Muscle layer of colon (tissue), 2 donors: ENCODE measurements at regions not wholly inside any gene's neighbourhood (a gene's known extent, or its start where the extent isn't known, plus 50 kb on each side); places are given as distances from the start of the nearest gene placed in this dataset.

Experiments
- H3K27ac ChIP-seq: one replicate; pipeline ENCODE4 v1.7.0; 2013; ENCODE audit warnings: low read depth, mild to moderate bottlenecking, low read length, moderate library complexity
- H3K27me3 ChIP-seq, 2 donors: one replicate each; pipeline ENCODE4 v1.7.0; 2013; ENCODE audit warnings: low read length in 2 of 2, mild to moderate bottlenecking in 2 of 2; ENCODE audit not compliant: insufficient read depth in 2 of 2, control insufficient read depth in 1 of 2
- H3K36me3 ChIP-seq: one replicate; pipeline ENCODE4 v1.7.0; 2013; ENCODE audit warnings: mild to moderate bottlenecking, low read length; ENCODE audit not compliant: insufficient read depth
- H3K4me1 ChIP-seq: one replicate; pipeline ENCODE4 v1.7.0; 2013; ENCODE audit warnings: mild to moderate bottlenecking, low read length; ENCODE audit not compliant: insufficient read depth
- H3K4me3 ChIP-seq, 2 donors: one replicate each; pipeline ENCODE4 v1.7.0; 2013; ENCODE audit warnings: low read length in 2 of 2, low read depth in 1 of 2, mild to moderate bottlenecking in 1 of 2, moderate library complexity in 1 of 2
- H3K9ac ChIP-seq: one replicate; pipeline ENCODE4 v1.7.0; 2013; ENCODE audit warnings: low read length
- H3K9me3 ChIP-seq: one replicate; pipeline ENCODE4 v1.7.0; 2013; ENCODE audit warnings: mild to moderate bottlenecking, low read length
- donor health status: abdominal sarcoma.
- donor health status: Adenocarcinoma of cecum.

DNA sequence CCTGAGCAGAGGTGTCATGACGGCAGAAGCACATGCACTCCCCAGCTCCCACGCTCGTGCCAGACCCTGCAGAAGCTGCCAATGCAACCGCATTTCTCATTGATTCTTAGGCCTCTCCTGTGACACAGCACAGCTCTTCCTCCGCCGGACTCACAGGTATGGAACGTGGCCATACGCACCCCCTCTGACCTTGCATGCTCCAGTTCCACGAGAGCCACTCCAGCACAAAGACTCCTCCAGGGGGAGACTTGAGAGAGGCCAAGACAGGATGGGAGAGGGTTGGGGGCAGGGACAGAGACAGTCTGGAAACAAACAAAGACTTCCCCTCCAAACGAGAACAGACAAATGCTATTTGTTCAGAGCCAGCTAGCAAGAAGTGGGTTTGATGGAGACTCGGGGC is 124.3 kb upstream of the PPP2R2D start:
- H3K36me3 ChIP-seq: no peaks in the 10 kb centered on the region
- H3K4me3 ChIP-seq: no peak overlapping the region
- no peak overlapping the region for H3K27ac ChIP-seq
- no peaks in the 10 kb centered on the region for H3K27me3 ChIP-seq
- H3K9me3 ChIP-seq: peaks cover 6% of the 10 kb centered on the region
- H3K9ac ChIP-seq: no peak overlapping the region
- H3K4me1 ChIP-seq: no peaks in the 10 kb centered on the region

DNA sequence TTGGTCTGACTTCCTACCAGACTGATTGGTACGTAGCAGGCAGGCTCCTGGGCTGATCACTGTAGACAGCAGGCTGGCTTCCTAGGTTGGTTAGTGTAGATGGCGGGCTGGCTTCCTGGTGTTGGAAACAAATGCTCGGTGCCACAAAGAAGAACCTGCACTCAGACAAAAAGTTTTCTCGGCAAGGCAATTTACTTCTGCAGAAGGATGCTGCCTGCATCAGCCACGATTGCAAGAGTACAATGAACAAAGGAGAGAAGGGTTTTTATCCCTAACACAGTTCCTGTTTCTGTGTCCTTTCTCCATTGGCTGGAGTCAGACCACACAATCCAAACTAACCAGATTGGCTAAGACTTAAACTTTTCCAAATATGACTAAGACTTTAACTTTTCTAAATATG is 123.6 kb upstream of the PPP2R2D start:
- Histone ChIP-seq H3K27ac (no peak overlapping the region), H3K4me3 (no peak overlapping the region), H3K9me3 (peaks cover 6% of the 10 kb centered on the region), H3K9ac (no peak overlapping the region), H3K27me3 (no peaks in the 10 kb centered on the region), H3K4me1 (no peaks in the 10 kb centered on the region), H3K36me3 (no peaks in the 10 kb centered on the region)

DNA sequence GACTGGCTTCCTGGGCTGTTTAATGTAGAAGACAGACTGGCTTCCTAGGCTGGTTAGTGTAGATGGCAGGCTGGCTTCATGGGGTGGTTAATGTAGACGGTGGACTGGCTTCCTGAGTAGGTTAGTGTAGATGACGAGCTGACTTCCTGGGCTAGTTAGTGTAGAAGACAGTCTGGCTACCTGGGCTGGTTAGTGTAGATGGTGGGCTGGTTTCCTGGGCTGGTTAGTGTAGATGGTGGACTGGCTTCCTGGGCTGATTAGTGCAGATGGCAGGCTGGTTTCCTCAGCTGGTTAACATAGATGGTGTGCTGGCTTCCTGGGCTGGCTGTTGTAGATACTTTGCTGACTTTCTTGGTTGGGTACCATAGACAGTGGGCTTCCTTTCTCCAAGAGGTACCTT is 122.9 kb upstream of the PPP2R2D start:
- Histone ChIP-seq H3K9me3 (peaks cover 6% of the 10 kb centered on the region), H3K4me1 (no peaks in the 10 kb centered on the region), H3K27me3 (no peaks in the 10 kb centered on the region), H3K27ac (no peak overlapping the region), H3K36me3 (no peaks in the 10 kb centered on the region), H3K4me3 (no peak overlapping the region), H3K9ac (no peak overlapping the region)

DNA sequence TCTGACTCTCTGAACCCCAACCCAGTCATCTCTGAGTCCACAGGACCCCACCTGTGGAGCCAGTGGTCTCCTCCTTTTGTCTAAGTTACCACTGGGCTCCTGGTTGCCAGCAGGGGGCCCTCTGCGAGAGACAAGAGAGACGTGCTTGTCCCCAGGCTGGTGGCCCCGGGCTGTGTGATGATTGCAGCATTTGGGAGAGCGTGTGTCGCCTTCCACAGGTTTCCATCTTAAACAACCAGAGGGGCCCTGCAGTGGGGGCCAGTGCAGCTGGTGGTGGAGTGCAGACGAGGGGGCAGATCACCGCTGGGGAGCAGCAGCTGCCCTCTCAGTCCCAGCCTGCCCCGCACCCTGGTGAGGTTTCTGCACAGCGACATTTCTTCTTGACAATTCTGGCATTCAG is 122.4 kb upstream of the PPP2R2D start:
- Histone ChIP-seq H3K4me3 (no peak overlapping the region), H3K27ac (no peak overlapping the region), H3K9ac (no peak overlapping the region), H3K4me1 (no peaks in the 10 kb centered on the region), H3K36me3 (no peaks in the 10 kb centered on the region), H3K27me3 (no peaks in the 10 kb centered on the region), H3K9me3 (peaks cover 6% of the 10 kb centered on the region)

DNA sequence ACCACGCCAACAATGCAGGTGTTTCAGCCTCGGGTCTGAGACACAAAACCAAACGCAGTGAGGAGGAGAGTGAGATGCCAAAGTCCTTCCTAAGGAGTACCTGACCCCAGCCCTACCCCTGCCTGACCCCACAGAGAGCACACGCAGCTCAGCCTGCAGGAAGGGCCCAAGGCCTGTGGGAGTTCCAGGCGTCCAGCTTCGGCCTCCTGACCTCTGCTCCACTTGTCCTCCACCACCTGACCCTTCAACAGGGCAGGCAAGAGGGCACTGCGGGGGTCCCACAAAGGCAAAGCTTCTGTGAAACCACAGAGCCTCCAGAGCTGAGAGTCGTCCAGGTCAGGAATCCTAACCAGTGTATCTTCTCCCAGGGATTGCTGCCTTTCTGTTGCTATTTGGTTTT is 122.0 kb upstream of the PPP2R2D start:
- Histone ChIP-seq H3K27ac (no peak overlapping the region), H3K4me3 (no peak overlapping the region), H3K36me3 (no peaks in the 10 kb centered on the region), H3K27me3 (no peaks in the 10 kb centered on the region), H3K9me3 (peaks cover 6% of the 10 kb centered on the region), H3K4me1 (no peaks in the 10 kb centered on the region), H3K9ac (no peak overlapping the region)

DNA sequence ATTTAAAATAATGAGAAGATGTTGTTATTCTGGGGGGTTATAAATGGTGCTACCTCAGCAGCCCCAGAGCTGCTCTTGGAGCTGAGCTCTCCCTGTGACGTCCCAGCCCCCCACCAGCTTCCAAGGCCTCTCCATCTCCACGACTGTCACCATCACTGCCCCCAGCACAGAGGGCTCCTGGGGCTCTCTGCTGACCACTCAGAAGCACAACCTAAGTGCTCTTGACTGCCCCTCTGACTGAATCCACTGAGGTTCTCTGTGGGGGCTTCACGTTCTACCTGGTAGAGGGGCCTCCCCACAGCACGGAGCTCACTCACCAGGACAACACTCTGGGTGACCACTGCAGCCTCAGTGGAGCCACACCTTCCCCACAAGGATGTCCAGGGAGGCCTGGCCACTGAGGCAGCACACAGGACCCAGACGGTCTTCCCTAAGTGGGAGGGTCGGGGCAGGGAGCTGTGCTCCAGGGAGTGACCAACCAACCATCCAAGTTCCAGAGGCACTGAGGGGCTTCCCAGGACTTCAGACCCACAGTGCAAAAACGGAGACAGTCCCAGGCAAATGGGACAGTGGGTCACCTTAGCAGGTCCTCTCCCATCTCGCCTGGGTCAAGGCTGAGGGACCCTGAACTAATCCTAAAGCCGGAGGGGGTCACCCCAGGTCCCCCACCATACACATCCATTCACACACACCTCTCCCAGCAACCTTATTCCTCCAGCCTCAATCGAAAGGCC is 121.0 kb upstream of the PPP2R2D start:
- H3K9me3 ChIP-seq: peaks cover 6% of the 10 kb centered on the region
- H3K4me1 ChIP-seq: no peaks in the 10 kb centered on the region
- H3K9ac ChIP-seq: no peak overlapping the region
- no peaks in the 10 kb centered on the region for H3K27me3 ChIP-seq
- no peaks in the 10 kb centered on the region for H3K36me3 ChIP-seq
- no peak overlapping the region for H3K27ac ChIP-seq
- no peak overlapping the region for H3K4me3 ChIP-seq

DNA sequence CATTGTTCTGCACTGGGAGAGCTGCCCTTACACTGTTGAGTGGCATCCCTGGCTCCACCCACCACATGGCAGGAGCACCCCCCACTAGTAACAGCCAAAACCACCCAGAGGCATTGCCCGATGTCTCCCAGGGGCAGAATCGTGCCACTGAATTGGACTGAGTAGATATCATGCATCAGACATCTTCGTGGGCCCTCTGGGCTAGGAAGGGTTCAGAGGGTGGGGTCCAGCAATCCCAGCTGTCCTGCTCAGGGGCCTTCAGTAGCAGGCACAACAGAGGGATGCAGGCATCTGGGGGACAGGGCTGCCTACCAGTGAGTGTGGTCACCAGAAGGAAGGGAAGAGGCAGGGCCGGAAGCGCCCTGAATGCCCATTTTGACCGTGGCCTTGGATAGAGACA is 119.7 kb upstream of the PPP2R2D start:
- Histone ChIP-seq H3K4me1 (no peaks in the 10 kb centered on the region), H3K27me3 (no peaks in the 10 kb centered on the region), H3K36me3 (no peaks in the 10 kb centered on the region), H3K4me3 (no peak overlapping the region), H3K27ac (no peak overlapping the region), H3K9me3 (peaks cover 6% of the 10 kb centered on the region), H3K9ac (no peak overlapping the region)

DNA sequence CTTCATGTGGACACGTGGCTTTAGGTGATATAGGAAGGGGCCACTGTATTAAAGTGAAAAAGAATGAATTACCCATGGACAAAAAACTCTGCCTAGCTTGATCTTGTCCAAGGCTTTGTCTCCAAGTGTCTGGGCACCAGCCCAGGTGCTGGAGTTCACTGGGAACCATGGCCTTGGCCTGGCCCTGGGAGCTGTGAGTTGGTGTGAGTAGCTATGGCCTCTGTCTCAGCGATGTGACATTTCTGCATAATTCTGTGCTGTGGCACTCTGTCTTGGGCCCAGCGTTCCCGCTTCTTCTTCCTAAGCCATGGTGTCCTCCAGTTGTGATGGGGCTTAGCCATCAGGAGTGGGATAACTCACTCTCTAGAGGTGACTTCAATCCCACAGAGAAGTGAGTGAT is 119.0 kb upstream of the PPP2R2D start:
- Histone ChIP-seq H3K27ac (no peak overlapping the region), H3K9ac (no peak overlapping the region), H3K27me3 (no peaks in the 10 kb centered on the region)

DNA sequence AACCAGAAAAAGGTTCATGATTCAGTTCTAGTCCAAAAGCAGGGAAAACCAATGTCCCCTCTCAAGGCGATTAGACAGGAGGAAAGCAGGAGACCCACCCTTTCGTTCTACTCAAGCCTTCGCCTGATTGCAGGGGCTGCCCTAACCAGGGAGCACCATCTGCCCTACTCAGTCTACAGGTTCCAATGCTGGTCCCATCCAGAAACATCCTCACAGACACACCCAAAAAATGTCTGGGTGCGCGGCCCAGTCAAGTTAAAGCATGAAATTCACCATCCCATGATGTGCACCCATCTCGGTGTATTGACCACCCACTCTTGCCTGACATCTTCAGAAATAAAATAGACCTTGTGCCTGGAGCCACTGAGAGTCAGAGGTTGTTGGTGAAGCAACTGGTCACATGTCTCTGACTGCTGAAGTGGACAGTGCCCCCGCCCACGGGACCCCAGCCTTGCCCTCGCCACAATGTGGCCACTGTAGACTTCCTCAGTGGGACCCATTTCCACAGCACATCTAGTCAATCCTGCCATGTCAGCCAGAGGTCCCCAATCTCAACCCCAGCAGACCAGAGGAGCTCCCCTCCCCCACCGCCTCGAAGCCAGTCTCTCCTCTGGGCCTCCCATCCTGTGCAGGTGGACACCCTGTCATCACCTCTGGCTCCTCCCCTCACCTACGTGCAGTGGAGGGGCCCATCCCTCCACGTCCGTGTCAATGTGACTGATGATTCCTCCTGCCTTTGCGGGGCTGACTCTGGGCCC is 116.3 kb upstream of the PPP2R2D start:
- H3K9ac ChIP-seq: no peak overlapping the region
- no peak overlapping the region for H3K4me3 ChIP-seq
- H3K4me1 ChIP-seq: no peaks in the 10 kb centered on the region
- H3K27ac ChIP-seq: no peak overlapping the region
- H3K27me3 ChIP-seq: no peaks in the 10 kb centered on the region
- no peaks in the 10 kb centered on the region for H3K9me3 ChIP-seq
- H3K36me3 ChIP-seq: no peaks in the 10 kb centered on the region

More for the DNA sequence above, 119.0 kb upstream of the PPP2R2D start:
- Histone ChIP-seq H3K4me1 (no peaks in the 10 kb centered on the region), H3K36me3 (no peaks in the 10 kb centered on the region), H3K9me3 (peaks cover 6% of the 10 kb centered on the region), H3K4me3 (no peak overlapping the region)

DNA sequence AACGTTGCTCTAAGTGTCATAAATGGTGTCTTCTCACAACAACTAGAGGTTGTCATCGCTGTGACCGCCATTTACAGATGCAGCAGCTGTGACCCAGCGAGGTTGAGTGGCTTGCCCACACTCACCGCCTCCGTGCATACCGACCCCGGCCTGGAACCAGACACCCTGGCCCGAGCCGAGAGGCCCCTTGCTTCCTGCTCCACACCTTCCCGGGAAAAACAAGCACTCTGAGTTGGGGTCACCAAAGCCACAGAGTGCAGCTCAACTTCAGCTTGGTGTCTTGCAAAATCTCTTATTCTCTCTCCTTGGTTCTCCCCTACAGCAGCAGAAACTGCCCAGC is 115.7 kb upstream of the PPP2R2D start:
- Histone ChIP-seq H3K9me3 (no peaks in the 10 kb centered on the region), H3K9ac (no peak overlapping the region), H3K4me3 (no peak overlapping the region), H3K36me3 (no peaks in the 10 kb centered on the region), H3K4me1 (no peaks in the 10 kb centered on the region), H3K27ac (no peak overlapping the region), H3K27me3 (no peaks in the 10 kb centered on the region)

DNA sequence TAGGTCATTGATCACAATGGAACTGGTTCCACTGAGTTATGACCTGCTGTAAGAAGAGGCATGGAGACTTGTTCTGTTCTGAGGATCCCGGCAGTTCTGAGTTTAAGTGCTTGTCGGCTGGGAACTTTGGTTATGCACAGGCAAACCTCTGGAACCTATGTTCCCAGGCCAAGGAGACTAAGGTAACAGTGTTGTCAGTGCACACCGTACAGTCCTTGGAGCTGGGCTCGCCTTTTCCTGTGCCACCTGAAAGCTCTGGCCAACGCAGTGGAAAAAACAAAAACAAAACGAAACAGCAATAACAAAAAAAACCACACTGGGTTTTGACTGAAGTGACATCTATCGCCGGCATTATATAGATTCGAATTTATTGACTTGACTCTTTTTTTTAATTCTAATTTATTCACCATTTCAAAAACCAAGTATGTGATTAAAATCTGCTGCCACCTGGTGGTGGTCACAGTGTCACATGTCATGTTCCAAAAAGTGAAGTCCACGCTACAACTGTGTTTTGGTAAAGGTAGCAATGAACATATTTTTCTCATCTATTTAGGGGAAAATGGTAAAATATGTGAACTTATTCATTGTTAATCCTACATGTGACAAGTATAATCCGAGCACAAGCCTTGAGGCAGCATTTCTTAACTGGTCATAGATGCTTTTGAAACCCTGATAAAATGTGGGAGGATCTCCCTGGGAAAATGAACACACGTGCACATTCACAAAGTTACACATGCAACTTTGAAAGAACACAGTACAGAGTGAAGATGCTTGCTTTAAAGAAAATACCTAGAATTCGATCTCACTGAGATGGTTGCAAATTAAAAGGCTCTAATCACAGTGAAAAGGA is 113.8 kb upstream of the PPP2R2D start:
- Histone ChIP-seq H3K4me3 (no peak overlapping the region), H3K27me3 (no peaks in the 10 kb centered on the region), H3K27ac (no peak overlapping the region), H3K4me1 (no peaks in the 10 kb centered on the region), H3K9ac (no peak overlapping the region), H3K36me3 (no peaks in the 10 kb centered on the region), H3K9me3 (no peaks in the 10 kb centered on the region)
